Brain pericyte (primary cell): ENCODE measurements at regions not wholly inside any gene's neighbourhood (a gene's known extent, or its start where the extent isn't known, plus 50 kb on each side); places are given as distances from the start of the nearest gene placed in this dataset.

Source experiments
- DNase-seq: peaks from one replicate; pipeline ENCODE4 v3.0.0-alpha.2; 2012; ENCODE audit warnings: low read depth, low spot score

DNA sequence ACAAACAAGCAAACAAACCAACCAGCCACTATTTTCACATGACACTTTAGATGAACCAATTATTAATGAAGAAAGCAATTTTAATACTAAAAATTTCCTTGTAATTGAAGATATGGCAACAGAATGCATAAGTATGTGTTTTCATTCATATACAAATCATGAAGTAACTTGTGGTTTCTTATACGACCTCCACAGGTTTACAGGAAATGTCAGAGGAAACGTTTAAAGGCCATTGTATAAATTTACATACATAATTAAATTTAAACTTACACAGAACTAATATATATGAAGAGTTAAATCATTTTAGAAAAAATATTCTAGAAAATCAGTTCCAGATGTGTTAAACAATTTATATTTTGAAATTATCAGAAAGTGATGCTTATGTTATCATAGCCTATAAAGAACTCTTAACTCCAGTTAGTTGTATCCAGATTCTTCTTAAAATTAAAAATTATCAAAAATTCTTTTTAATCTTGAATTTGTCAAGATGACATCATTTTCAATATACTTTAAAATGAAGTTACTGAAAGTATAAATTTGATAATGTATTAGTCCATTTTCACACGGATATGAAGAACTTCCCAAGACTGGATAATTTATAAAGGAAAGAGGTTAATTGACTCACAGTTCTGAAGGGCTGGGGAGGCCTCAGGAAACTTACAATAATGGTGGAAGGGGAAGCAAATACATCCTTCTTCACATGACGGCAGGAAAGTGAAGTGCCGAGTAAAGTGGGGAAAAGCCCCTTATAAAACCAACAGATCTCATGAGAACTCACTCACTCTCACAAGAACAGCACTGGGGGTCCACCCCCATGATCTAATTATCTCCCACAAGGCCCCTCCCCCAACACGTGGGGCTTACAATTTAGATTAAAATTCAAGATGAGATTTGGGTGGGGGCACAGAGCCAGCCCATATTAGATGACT, 192.0 kb downstream of the PIK3R1 start:
- no peak for DNase-seq

DNA sequence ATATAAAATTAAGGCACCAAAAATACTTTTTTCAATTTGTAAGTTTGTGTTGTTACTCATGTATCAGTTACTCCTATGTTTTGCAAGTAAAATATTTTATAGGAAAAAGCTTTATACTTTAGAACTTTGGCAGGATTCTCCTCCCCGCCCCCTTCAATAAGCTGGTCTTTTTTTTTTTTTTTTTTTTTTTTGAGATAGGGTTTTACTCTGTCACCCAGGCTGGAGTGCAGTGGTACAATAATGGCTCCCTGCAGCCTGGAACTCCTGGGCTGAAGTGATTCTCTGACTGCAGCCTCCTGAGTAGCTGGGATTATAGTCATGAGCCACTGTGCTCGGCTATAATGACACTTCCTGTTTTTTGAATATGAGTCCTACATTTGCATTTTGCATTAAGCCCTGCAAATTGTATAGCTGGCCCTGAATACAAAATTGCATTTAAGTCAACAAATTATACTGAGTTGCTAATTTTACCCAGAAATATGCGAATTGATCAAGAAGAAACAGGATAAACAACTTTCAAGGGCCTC, 192.9 kb downstream of the PIK3R1 start:
- no peak for DNase-seq

DNA sequence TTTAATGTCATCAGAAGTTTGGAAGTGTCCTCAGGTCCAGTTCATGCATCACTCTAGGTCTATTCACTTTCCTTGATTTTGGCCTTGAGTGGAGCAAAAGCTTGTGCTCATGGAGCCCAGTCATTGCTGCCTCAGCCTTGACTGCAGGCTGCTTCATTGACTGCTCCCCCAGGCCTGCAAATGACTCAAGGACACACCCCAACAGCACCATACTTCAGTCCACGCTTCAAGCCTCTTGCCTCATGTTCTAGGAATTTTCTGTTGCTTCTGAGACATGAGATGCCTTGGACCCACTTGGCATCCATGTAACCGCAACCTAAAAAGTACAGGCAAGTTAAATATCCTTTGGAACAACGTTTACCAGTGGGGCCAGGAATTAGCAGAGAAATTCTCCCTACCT, 193.7 kb downstream of the PIK3R1 start:
- no peak for DNase-seq

DNA sequence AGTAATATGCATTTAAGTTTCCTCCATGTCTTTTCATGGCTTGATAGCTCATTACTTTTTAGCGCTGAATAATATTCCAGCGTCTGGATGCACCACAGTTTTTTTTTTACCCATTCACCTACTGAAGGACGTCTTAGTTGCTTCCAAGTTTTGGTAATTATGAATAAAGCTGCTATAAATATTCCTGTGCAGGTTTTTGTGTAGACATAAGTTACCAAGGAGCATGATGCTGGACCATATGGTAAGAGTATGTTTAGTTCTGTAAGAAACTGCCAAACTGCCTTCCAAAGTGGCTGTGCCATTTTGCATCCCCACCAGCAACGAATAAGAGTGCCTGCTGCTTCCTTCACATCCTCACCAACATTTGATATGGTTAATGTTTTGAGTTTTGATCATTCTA, 195.6 kb downstream of the PIK3R1 start:
- DNase-seq: no peak

DNA sequence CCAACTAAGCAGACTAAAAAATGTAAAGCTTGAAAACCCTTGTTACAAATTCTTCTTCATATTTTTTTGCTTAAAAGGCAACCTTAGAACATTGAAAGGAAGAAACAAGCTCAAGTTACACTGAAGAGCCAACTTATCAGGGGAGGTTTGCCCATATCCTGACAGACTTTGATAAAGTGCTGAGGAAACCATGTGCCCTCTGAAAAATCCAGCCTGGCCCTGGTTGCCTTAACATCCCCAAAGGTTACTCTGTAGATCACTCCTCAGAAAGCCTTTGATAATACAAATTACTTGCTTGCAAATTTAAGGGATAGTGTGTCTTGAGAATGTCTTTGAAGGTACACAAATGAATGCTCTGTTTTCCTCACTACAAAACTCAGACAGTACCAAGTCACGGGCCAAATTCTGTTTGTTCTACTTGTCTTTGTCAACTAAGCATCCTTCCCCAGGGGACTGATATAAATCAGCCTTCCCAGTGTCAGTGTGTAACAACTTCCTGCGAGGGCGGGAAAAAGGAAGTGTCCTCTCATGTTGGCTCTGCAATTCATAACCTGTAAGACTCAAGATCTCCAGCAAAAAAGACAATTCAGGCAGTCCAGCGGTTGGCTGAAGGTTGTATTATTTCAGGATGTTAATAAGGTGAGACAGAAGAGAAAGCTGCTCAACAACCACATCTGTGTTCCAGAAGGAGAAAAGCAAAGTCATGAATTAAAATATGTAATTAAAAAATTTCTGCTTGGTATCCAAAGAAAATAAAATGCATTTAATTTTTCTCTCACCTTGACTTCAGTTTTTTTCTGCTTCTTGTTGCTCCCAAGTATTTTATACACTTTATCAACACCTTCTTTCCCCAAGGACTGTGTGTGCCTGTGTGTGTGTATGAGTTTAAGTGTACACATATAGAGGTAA, 199.9 kb downstream of the PIK3R1 start:
- DNase-seq: no peak

DNA sequence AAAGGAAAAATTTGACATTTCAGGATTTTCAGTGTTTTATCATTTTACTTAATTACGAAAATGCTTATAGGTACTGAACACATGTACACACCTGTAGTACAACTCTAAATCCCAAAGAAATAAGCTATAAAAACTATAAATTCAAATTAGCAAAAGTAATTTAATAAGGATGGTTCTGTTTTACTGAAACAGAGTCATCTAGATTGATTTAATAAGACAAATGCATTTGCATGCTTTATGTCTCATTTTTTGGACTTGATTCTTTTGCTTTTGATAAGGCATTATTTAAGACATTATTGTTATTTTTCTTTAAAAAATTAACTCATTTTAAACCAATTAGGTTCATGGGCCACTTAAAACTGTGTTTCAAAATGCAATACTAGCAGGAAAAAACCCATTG, 201.2 kb downstream of the PIK3R1 start:
- DNase-seq: no peak

DNA sequence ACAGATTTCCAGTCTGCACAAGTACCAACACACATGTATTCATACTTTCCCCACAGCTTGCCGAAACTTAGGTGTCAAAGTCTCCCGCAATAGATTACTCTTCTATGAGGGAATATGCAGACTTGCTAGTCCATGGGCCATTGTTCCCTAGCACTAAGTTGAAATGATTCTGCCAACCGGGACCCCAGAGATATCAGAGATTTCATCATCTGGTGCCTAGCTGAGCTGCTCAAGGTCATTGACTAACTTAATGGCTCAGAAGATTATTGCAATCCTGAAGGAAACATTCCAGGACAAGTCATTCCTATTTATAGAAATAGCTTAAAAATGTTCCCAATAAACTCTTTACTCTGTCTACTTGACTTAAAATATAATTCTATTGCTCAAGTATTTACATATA, 202.6 kb downstream of the PIK3R1 start:
- DNase-seq: no peak

DNA sequence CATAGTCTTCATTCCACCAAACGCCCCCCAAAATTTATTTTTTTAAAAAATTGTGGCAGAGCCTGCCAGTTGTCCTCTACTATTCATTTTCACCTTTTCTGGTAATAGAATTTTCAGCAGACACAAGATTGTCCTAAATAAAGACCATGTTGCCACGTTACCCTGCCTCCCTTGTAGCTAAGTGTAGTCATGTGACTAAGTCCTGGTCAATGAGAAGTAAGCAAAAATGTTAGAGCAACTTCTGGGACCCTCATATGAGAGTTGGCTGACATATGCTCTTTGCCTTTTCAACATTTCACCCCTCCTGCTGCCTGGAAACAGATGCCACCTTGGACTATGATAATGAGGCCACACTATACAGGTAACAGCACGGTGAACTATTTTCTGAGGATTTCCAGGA, 203.1 kb downstream of the PIK3R1 start:
- DNase-seq: no peak

DNA sequence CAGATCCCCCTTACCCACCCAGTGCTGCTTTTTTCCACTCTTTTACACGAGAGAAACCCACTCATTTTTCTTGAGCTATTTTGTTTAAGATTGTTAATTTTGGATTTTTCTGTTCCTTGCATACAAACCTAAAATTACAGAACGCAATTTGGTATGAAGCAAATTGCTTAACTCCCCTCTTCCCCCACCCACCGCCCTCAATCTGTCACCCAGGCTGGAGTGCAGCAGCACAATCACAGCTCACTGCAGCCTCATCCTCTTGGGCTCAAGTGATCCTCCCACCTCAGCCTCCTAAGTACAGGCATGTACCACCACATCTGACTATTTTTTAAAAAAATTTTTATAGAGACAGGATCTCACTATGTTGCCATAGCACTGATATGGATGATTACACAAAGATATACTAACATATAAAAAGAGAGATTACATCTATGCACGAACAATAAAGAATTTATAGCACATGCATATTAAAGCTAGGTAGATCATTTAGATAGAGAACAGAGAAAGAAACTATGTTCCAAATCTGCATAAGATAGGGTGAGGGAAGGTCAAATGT, 203.6 kb downstream of the PIK3R1 start:
- DNase-seq: no peak

DNA sequence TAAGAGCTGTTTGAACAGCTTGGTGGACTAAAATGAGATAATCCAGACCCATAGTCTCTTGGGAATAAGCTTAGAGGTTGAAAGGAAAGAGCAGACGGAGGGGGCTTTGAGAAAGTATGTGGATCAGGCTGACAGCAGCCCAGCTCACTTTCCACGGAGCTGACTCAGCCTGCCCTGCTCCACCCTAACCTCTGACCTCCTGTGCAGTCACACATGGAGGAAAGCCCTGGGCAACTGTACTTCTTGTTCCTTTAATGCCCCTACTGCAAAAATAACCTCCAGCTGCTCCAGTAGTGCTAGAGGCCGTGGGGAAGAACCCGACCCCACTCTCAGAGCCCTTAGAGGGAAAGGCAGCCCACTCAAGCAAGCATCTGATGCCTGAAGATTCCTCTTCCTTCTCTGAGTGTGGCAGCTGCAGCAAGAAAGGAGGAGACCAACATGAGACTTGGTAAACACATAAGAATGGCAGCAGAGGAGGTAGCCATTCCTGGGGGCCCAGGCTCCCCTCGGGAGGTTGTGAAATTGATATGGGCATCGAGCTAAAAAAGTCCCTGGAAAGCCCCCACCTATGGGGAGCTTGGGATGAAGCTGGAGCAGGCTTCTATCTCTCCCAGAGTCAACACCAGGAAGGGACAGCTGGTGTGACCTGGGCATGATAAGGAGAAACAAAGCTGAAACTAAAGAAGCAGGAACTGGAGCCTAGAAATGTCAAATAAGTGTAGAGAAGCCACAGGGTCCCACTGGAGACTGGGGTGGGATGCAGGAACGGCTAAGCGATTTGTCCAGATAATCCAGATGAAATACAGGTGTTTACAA, 204.3 kb downstream of the PIK3R1 start:
- no peak for DNase-seq

DNA sequence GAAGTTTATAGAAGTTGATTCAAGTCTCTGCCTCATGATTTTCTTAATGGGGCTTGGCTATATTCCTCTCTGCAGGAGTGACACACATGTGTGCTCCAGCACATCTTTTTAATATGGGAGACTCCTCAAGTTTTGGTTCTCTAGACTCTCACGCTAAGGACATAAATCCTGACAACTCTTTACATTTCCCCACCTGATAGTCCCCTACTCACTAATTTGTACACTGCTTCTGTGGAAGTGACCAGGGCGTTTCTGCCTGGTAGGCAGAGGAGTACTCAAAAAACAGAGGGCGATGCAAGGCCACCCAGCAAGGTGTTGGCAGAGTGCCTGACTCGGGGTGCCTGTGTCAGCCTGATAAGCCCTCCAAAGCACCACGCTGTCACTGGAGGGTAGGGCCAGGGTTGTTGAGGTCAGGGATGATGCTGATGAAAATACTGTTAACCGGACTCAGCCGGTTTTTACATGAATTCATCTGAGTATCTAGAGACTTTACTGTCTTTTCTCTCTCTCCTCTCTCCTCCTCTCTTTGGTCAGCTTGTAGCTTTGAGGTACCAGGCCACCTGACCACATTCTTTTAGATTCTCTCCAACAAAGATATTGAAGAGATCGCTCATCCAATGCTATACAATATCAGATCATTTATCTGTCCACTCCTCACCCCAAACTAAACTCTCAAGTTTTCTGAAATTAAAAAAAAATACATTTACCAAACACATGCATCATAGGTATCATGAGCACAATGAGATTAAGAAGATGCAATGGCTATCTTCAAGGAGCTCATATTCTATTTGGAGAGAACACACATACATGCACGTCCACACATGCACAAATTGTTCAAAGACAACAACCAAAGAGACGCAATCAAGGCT, 205.2 kb downstream of the PIK3R1 start:
- no peak for DNase-seq

DNA sequence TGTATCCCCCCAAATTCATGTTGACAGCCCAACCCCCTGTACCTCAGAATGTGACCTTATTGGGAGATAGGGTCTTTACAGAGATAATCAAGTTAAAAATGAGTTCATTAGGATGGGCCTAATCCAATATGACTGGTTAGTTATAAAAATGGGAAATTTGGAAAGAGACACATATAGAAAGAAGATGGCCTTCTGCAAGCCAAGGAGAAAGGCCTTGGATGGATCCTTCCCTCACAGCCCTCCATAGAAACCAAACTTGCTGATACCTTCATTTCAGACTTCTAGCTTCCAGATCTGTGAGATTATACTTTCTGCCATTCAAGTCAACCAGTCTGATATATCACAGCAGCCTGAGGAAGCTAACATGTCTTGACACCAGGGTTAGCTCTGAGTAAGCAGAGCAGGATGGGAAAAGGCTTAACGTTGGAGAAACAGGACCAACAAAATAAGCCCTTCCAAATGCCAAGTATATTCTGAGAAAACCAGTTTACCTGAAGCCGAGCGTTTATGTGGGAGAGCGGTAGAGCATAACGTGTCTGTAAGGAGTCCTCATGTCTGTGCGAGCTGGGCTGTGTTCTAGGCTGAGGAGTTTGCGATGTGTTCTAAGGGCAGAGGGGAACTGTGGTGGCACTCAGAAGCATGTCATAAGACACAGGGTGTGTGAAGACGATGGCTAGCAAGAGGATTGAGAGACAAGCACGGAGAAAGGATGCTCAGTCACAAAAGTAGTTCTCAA, 206.1 kb downstream of the PIK3R1 start:
- DNase-seq: no peak

DNA sequence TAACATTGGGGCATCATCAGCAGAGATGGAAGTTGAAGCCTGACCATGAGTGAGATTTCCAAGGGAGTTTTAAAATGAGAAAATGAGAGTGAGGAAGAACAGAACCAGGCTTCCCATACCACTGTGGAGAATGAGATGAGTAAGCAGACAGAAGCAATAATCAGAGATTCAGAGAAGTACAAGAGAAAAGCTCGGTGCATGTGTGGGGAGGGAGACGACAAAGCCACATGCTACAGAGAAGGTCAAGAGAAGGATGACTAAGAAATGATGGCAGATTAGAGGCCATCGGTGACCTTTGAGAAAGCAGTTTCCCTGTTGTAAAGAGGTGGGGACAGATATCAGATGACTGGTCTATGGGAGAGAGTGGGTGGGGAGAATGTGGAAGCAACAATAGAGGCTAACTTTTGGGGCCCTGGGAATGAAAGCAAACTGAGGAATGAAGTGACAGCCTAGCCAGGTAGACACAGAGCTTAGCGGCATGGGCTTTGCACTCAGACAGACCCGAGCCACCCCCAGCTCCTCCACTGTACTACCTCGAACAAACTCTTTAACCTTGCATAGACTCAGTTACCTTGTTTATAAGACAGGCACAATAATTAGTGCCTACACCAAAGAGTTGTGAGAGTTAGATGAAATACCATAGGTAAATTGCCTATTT, 207.7 kb downstream of the PIK3R1 start:
- DNase-seq: no peak

DNA sequence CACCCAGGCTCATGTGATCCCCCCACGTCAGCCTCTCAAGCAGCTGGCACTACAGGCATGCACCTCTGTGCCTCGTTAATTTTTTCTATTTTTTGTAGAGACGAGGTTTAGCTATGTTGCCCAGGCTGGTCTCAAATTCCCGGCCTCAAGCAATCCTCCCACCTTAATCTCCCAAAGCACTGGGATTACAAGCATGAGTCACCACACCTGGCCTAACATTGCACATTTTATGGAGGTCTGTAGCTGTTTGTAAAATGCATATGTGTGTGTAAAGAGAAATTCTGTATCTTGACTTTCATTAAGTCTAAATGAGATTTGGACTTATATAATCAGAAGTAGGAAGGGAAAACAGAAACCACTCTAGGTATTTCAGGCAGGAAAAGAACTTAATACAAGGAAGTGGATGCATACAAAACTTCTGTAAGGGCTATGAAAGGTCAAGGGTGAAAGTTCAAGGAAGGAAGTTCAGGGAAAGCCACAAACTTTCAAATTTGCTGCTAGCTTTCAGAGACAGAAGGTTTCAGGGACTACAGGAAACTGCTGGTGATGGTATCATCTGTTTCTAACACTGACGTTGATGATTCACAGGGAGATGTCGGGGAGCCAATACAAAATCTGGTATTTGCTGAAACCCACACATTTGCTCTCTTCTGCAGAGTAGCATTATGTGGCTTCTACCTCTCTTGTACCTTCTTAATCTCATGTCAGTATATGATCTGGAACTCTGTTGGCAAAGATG, 209.4 kb downstream of the PIK3R1 start:
- no peak for DNase-seq

DNA sequence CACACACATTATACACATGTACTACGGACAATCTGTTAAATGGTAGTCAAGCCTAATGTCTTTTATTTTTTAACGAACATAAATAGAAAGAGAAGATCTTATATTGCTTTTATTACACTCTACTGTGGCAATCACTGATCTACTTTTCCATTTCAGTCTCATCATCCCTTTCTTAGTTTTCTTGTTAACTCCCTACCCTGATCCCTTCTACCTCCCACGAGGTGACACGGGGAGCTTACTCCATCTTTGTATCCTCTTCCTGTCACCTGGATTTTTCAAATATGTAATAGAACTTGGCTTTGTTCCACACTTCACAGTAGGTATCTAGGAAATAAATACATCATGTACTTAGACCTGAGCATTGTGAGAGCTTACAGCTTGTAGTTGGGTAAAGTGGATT, 211.0 kb downstream of the PIK3R1 start:
- no peak for DNase-seq

DNA sequence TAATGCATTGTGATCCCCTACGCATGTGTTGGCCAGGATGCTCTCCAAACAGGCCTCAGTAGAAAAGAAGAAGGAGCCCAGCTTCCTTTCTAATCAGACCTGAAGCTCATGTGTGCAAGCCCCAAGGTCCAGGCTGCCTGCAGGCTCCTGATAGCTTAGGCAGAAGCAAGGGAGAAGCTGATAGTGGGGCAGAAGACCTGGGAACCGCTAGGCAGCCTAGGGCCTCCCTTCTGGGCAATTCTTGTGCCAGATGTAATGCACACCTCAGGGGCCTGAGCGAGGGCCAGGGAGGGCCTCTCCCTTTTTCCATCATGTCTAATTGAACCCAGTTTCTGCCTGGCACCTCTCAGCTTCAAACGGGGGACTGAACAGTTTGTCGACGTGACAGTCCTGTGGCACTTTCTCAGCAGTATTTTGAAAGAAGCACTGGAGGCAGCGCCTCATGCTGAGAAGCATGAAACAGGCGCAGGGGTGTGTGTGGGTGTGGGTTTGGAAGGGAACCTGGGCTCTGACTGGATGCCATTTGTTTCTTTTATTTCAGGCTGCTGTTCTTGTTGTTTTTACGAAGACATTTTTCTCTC, 212.8 kb downstream of the PIK3R1 start:
- no peak for DNase-seq

DNA sequence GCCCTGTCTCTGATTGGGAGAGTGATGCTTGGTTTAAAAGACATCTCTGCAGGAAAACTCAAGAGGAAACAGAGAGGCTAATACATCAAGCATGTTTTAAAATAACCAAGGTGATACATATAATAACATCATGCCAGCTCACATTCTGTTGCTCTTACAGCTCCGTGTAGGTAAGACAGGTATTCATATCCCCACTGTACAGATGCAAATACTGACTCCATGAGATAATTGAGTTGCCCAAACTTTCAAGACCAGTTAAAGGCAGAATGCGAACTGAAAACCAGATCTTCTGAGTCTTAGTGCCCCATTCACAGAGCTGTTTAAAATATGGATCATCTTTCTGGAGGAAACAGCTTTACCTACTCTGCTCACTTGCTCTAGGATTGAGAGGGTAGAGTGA, 214.0 kb downstream of the PIK3R1 start:
- no peak for DNase-seq

DNA sequence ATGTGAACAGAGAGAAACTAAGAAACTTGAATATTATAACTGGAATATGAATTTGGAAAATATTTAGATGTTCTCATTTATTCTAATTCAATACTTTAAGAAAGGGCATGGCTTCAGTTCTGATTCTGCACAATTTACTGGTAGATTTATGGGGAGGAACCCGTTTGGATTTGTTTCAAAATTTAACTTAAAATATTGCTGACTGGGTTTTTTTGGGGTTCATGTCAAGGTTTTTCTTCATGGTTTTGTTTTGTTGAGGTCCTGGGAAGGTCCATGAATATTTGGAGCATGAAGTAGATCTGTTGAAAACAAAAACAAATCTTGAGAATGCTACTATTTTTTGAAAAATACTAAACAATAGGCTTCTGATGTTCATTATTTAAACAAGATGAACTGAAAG, 214.7 kb downstream of the PIK3R1 start:
- DNase-seq: no peak
